Glutamatergic neuron (in vitro differentiated cells): ENCODE measurements at regions not wholly inside any gene's neighbourhood (a gene's known extent, or its start where the extent isn't known, plus 50 kb on each side); places are given as distances from the start of the nearest gene placed in this dataset.

Experiments
- DNase-seq: peaks from one replicate; pipeline ENCODE4 v3.0.0; 2022
- H3K27ac Mint-ChIP-seq: one replicate; pipeline ENCODE4 v1.8.0; 2020; ENCODE audit warnings: mild to moderate bottlenecking, mixed read lengths, inconsistent platforms; ENCODE audit not compliant: unreplicated experiment
- H3K27me3 Mint-ChIP-seq: one replicate; pipeline ENCODE4 v1.8.0; 2020; ENCODE audit warnings: mild to moderate bottlenecking, moderate library complexity, mixed read lengths, inconsistent platforms; ENCODE audit not compliant: unreplicated experiment
- H3K36me3 Mint-ChIP-seq: one replicate; pipeline ENCODE4 v1.8.0; 2020; ENCODE audit warnings: mild to moderate bottlenecking, mixed read lengths, inconsistent platforms; ENCODE audit not compliant: unreplicated experiment
- H3K4me1 Mint-ChIP-seq: one replicate; pipeline ENCODE4 v1.8.0; 2020; ENCODE audit warnings: mild to moderate bottlenecking, low read depth, mixed read lengths, inconsistent platforms; ENCODE audit not compliant: unreplicated experiment
- H3K4me3 Mint-ChIP-seq: one replicate; pipeline ENCODE4 v1.8.0; 2020; ENCODE audit warnings: mild to moderate bottlenecking, mixed read lengths, inconsistent platforms; ENCODE audit not compliant: unreplicated experiment
- H3K9me3 Mint-ChIP-seq: one replicate; pipeline ENCODE4 v1.8.0; 2020; ENCODE audit warnings: mild to moderate bottlenecking, moderate library complexity, mixed read lengths, inconsistent platforms; ENCODE audit not compliant: unreplicated experiment
- TF ChIP-seq, protein P1 (sequence below): fragments of 200-600 bp; sonication (generic); IDR thresholded peaks from one replicate; pipeline ENCODE4 v1.5.0; 2021; ENCODE audit not compliant: partially characterized antibody, unreplicated experiment

DNA sequence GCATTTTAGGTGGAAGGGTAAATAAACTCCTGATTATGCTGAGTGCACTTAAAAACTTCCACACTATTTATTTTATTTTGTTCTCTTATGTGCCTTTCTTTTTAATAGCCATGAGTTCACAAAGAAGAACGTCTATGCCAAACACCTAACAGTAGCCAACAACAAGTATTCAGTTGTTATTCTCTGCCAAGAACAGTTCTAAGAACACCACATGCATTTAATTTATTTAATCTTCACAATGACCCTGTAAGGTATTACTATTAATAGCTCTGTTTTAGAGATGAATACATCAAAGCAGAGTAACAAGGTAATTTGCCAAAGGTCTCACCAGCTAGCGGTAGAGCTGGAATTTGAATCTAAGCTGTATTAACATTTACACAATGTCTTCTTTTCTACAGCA, 240.1 kb downstream of the ALG10B start:
- Mint-ChIP-seq H3K4me3 (no peak overlapping the region), H3K4me1 (no peaks in the 10 kb centered on the region), H3K27me3 (no peaks in the 10 kb centered on the region), H3K9me3 (no peaks in the 10 kb centered on the region), H3K27ac (no peak overlapping the region), H3K36me3 (no peaks in the 10 kb centered on the region)
- TF ChIP-seq, protein P1, sequence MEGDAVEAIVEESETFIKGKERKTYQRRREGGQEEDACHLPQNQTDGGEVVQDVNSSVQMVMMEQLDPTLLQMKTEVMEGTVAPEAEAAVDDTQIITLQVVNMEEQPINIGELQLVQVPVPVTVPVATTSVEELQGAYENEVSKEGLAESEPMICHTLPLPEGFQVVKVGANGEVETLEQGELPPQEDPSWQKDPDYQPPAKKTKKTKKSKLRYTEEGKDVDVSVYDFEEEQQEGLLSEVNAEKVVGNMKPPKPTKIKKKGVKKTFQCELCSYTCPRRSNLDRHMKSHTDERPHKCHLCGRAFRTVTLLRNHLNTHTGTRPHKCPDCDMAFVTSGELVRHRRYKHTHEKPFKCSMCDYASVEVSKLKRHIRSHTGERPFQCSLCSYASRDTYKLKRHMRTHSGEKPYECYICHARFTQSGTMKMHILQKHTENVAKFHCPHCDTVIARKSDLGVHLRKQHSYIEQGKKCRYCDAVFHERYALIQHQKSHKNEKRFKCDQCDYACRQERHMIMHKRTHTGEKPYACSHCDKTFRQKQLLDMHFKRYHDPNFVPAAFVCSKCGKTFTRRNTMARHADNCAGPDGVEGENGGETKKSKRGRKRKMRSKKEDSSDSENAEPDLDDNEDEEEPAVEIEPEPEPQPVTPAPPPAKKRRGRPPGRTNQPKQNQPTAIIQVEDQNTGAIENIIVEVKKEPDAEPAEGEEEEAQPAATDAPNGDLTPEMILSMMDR = no peak
- DNase-seq = no peak

DNA sequence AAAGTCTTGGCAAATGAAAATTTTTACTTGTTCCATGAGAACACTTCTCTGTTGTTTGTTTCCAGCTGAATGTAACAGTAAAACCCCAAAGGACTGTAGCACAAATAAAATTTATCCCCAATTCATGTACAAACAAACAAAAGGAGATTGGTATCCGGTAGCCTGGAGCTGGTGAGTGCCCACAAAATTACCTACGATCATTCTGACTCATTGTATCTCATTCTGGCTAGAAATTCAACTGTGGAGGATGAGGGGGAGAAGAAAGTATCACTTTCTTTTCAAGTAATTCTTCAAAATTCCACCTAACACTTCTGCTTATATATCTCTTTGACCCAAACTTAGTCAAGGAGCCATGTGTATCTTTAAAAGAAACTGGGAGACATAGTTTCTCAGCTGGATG, 268.5 kb downstream of the ALG10B start:
- no peak overlapping the region for H3K27ac Mint-ChIP-seq
- H3K4me3 Mint-ChIP-seq = no peak overlapping the region
- H3K27me3 Mint-ChIP-seq = no peaks in the 10 kb centered on the region
- TF ChIP-seq, protein P1 = no peak
- no peaks in the 10 kb centered on the region for H3K4me1 Mint-ChIP-seq
- H3K36me3 Mint-ChIP-seq = no peaks in the 10 kb centered on the region
- H3K9me3 Mint-ChIP-seq = no peaks in the 10 kb centered on the region
- no peak for DNase-seq

DNA sequence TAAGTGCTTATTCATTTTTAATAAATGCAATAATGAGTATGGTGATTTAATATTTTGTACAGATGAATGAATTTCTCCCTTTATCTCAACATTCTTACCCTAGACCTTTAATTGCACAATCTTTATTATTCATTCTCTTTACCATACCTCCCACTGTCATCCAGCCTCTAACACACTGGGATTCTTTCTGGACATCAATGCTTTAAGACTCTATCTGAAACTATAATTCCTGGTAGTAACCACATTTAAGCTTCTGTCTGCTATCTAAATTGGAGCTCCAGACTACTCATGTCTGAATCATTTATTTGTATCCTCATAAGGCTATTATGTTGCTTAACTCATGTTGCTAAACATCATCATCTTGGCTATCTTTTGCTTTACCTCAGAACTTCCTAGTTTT, 270.2 kb downstream of the ALG10B start:
- H3K36me3 Mint-ChIP-seq = no peaks in the 10 kb centered on the region
- DNase-seq = no peak
- no peak overlapping the region for H3K4me3 Mint-ChIP-seq
- TF ChIP-seq, protein P1 = no peak
- H3K9me3 Mint-ChIP-seq = no peaks in the 10 kb centered on the region
- no peaks in the 10 kb centered on the region for H3K4me1 Mint-ChIP-seq
- no peak overlapping the region for H3K27ac Mint-ChIP-seq
- no peaks in the 10 kb centered on the region for H3K27me3 Mint-ChIP-seq

DNA sequence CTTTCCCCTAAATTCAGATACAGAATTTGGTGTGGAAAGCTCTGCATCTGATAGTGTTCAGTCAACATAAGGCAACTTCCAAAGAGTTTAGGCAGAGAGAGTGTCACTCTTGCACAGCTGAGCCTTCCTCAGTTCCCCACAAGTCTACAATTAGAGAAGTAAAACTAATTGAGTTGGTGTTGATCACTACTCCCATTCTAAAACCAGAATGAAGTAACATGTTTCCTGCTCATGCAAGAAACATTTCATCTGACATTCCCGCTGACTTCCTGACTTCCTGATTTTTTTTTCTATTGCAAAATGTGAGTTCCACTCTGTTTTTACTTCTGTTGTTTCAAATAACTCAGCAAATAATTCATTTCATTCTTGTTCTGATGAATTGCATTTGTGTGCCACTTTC, 271.0 kb downstream of the ALG10B start:
- H3K9me3 Mint-ChIP-seq = no peaks in the 10 kb centered on the region
- H3K36me3 Mint-ChIP-seq = no peaks in the 10 kb centered on the region
- DNase-seq = no peak
- no peak overlapping the region for H3K27ac Mint-ChIP-seq
- TF ChIP-seq, protein P1 = no peak
- H3K4me1 Mint-ChIP-seq = no peaks in the 10 kb centered on the region
- no peaks in the 10 kb centered on the region for H3K27me3 Mint-ChIP-seq
- no peak overlapping the region for H3K4me3 Mint-ChIP-seq

DNA sequence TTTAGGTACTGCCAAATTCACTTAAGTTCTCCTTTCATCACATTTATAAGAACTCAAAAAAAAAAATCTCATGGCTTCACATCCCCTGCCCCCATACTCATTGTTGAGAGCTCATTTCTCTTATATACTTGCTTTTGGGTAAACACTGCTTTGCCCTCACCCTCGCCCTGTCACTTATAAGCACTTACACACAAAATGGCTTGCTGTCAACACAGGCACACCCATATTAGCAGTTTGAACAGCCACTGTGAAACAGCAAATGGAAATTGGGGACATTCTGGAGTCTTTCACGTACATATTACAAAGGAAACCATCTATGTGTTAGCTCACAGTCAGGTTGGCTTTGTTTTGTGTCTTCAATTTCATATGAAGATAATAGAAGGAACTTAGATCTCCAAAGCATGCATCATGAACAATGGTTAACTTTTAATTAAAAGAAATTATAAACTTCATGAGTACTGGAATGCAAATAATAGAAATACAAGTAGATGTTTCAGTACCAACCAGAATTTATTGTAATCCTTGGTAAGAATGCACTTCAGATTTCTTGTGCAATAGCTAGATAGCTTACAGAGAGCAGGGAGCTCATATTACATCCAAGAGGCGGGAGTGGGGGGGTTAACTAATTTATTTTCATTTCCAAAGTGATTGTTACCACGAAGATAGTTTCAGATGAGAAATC, 272.2 kb downstream of the ALG10B start:
- TF ChIP-seq, protein P1 = no peak
- Mint-ChIP-seq H3K27ac (no peak overlapping the region), H3K9me3 (no peaks in the 10 kb centered on the region), H3K4me1 (no peaks in the 10 kb centered on the region), H3K36me3 (no peaks in the 10 kb centered on the region), H3K4me3 (no peak overlapping the region), H3K27me3 (no peaks in the 10 kb centered on the region)
- DNase-seq = no peak
